RWPE2 (cell line): ENCODE measurements at regions not wholly inside any gene's neighbourhood (a gene's known extent, or its start where the extent isn't known, plus 50 kb on each side); places are given as distances from the start of the nearest gene placed in this dataset.

Source experiments
- ATAC-seq: fragments of 200-7000 bp; cut with Tn5 transposase; 3 replicates; pipeline ENCODE4 v1.9.1; 2021; ENCODE audit warnings: low read depth
- DNase-seq: peaks from one replicate; pipeline ENCODE4 v3.0.0-alpha.2; 2020; ENCODE audit warnings: low spot score
- H3K27ac ChIP-seq: fragments of 450-650 bp; 2 replicates; pipeline ENCODE4 v1.5.1; 2017; ENCODE audit warnings: mild to moderate bottlenecking; ENCODE audit not compliant: poor library complexity, severe bottlenecking
- H3K27me3 ChIP-seq: fragments of 250-450 bp; sonication (Bioruptor Pico); 2 replicates; pipeline ENCODE4 v1.5.1; 2021; ENCODE audit warnings: mild to moderate bottlenecking, moderate library complexity; ENCODE audit not compliant: insufficient read depth, poor library complexity, severe bottlenecking
- H3K36me3 ChIP-seq: fragments of 250-450 bp; sonication (Bioruptor Pico); 2 replicates; pipeline ENCODE4 v1.5.1; 2020; ENCODE audit warnings: low read depth, mild to moderate bottlenecking, moderate library complexity
- H3K4me1 ChIP-seq: fragments of 250-450 bp; sonication (Bioruptor Pico); 2 replicates; pipeline ENCODE4 v1.5.1; 2021; ENCODE audit warnings: mild to moderate bottlenecking, moderate library complexity; ENCODE audit not compliant: insufficient read depth, poor library complexity, severe bottlenecking
- H3K4me3 ChIP-seq: fragments of 250-450 bp; sonication (Bioruptor Pico); 2 replicates; pipeline ENCODE4 v1.5.1; 2021; ENCODE audit warnings: mild to moderate bottlenecking, moderate library complexity; ENCODE audit not compliant: severe bottlenecking
- H3K9me3 ChIP-seq: fragments of 250-450 bp; sonication (Bioruptor Pico); 2 replicates; pipeline ENCODE4 v1.5.1; 2021; ENCODE audit warnings: mild to moderate bottlenecking, moderate library complexity; ENCODE audit not compliant: severe bottlenecking
- TF ChIP-seq, protein P1 (sequence below): fragments of 450-650 bp; IDR thresholded peaks from one replicate; pipeline ENCODE4 v1.5.1; 2017; ENCODE audit warnings: mild to moderate bottlenecking, moderate library complexity; ENCODE audit not compliant: poor library complexity, severe bottlenecking

DNA sequence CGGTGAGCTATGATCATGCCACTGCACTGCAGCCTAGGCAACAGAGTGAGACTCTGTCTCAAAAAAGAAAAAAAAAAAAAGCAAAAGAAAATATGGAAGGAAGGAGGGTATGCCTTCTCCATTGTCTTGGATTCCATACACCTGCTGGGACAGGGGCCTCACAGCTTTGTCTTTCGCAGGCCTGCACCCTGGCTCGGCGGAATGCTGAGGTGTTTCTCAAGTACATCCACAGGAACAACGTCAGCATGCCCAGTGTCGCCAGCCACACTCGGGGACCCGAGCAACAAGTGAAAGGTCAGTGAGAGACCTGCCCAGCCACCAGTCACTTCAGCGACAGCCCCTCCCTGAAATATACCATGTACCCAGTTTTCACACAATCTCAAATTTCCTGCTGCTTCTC lies 288.5 kb upstream of the UMPS start:
- Histone ChIP-seq H3K36me3 (no peaks in the 10 kb centered on the region), H3K4me3 (no peak overlapping the region), H3K27me3 (peaks cover 6% of the 10 kb centered on the region), H3K27ac (no peak overlapping the region), H3K9me3 (no peaks in the 10 kb centered on the region), H3K4me1 (no peaks in the 10 kb centered on the region)
- ATAC-seq (no peak), DNase-seq (no peak)
- TF ChIP-seq, protein P1, sequence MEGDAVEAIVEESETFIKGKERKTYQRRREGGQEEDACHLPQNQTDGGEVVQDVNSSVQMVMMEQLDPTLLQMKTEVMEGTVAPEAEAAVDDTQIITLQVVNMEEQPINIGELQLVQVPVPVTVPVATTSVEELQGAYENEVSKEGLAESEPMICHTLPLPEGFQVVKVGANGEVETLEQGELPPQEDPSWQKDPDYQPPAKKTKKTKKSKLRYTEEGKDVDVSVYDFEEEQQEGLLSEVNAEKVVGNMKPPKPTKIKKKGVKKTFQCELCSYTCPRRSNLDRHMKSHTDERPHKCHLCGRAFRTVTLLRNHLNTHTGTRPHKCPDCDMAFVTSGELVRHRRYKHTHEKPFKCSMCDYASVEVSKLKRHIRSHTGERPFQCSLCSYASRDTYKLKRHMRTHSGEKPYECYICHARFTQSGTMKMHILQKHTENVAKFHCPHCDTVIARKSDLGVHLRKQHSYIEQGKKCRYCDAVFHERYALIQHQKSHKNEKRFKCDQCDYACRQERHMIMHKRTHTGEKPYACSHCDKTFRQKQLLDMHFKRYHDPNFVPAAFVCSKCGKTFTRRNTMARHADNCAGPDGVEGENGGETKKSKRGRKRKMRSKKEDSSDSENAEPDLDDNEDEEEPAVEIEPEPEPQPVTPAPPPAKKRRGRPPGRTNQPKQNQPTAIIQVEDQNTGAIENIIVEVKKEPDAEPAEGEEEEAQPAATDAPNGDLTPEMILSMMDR = no peak

DNA sequence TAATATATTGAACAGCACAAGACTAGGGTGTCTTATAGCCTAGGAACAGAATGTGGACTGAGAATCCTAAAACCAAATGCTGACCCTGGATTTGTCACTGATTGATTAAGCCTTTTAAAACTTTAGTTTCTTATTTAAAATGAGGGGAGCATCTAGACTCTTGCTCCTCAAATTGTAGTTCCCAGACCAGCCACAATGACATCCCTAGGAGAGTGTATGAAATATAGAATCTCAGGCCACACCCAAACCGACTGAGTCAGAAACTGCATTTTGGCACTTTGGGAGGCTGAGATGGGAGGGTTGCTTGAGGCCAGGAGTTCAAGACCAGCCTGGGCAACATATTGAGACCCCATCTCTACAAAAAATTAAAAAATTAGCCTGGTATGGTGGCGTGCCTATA lies 287.8 kb upstream of the UMPS start:
- TF ChIP-seq, protein P1 = no peak
- H3K9me3 ChIP-seq = no peaks in the 10 kb centered on the region
- H3K36me3 ChIP-seq = no peaks in the 10 kb centered on the region
- peaks cover 9% of the 10 kb centered on the region for H3K27me3 ChIP-seq
- H3K4me1 ChIP-seq = no peaks in the 10 kb centered on the region
- H3K27ac ChIP-seq = no peak overlapping the region
- H3K4me3 ChIP-seq = no peak overlapping the region
- DNase-seq (no peak), ATAC-seq (no peak)

DNA sequence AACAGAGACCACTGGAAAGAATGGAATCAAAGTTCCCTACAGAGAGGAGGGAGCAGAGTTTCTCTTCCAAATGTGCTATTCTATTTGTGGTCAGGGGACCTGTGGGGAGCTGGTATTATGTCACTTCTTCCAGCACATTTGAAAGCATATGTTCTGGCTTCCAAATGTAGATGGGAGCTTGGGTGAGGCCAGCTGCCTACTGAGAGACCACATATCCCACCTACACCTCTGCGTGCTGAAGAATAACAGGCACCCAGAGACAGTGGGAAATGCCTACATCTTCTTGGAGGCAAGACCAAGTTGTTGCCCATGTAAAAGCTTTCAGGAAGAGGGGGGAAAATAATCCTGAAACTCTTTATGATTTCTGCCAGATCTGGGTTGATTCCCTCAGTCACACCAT lies 286.8 kb upstream of the UMPS start:
- Histone ChIP-seq H3K4me1 (no peaks in the 10 kb centered on the region), H3K27me3 (peaks cover 9% of the 10 kb centered on the region)

DNA sequence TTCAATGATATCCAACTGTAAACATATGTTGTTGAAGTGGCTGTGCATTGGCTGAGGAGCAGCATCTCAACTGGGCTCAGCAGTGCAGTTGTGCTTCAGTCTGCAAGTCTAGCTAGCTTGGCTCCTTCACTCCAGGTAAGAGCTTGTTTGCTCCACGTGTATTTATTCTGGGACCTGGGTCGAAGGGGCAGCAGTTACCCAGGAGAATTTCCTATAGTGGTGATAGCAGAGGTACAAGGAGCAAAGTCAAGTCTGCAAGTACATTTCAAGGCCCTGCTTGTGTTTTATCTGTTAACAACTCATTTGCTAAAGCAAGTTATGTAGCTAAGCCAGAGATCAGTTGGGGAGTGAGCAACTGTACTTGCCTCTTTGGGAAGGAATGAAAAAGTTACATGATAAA lies 286.2 kb upstream of the UMPS start:
- no peak for ATAC-seq
- Histone ChIP-seq H3K27ac (no peak overlapping the region), H3K36me3 (no peaks in the 10 kb centered on the region), H3K9me3 (no peaks in the 10 kb centered on the region), H3K4me3 (no peak overlapping the region), H3K27me3 (peaks cover 14% of the 10 kb centered on the region), H3K4me1 (no peaks in the 10 kb centered on the region)
- TF ChIP-seq, protein P1 = no peak
- DNase-seq = no peak

More for the DNA sequence above, 286.8 kb upstream of the UMPS start:
- no peak overlapping the region for H3K4me3 ChIP-seq
- TF ChIP-seq, protein P1 = no peak
- no peaks in the 10 kb centered on the region for H3K9me3 ChIP-seq
- no peak for DNase-seq
- no peak for ATAC-seq
- no peaks in the 10 kb centered on the region for H3K36me3 ChIP-seq
- H3K27ac ChIP-seq = no peak overlapping the region

DNA sequence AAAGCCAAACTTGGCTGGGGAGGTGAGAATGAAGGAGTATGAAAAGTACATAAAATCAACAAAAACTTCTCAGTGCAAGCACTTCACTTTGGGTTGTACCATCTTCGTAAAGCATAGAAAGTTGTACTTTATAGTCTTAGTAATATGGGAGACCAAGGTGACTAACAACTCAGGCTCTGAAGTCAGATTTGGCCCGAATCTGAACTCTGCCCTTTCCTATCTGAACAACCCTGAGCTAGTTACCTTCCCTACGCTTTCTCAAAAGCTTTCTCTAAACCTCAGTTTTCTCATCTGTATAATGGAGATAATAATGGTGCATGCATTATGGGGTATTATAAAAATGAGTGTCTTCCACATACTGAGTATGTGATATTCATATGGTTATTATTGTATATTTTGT lies 285.4 kb upstream of the UMPS start:
- TF ChIP-seq, protein P1 = no peak
- H3K27me3 ChIP-seq = peaks cover 14% of the 10 kb centered on the region
- no peak overlapping the region for H3K27ac ChIP-seq
- DNase-seq = no peak
- no peak for ATAC-seq
- H3K4me1 ChIP-seq = no peaks in the 10 kb centered on the region
- H3K9me3 ChIP-seq = no peaks in the 10 kb centered on the region
- no peaks in the 10 kb centered on the region for H3K36me3 ChIP-seq
- no peak overlapping the region for H3K4me3 ChIP-seq
